ENCODE measurements at regions not wholly inside any gene's neighbourhood (a gene's known extent, or its start where the extent isn't known, plus 50 kb on each side); places are given as distances from the start of the nearest gene placed in this dataset.

DNA sequence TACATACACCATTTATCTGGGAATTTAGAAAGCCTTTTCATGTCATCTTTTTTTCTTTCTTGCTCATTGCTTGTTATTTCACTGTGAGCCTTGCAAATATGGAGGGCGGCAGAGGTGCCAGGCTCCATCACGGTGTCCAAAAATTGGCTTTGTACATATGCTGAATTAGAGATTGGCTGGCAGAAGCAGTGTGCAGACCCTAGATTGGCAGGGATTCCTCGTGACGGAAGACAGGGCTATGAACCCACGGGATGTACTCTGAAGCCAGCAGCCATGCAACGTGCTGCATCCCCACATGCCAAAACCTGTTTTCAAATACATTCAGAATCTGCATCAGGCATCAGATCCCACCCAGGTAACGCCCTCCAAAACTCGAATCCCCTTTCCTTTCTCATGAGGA, 142.8 kb downstream of the ZIC5 start:
- no peak for ATAC-seq
- H3K27ac Mint-ChIP-seq, result no peak overlapping the region
- H3K27me3 Mint-ChIP-seq, result no peaks in the 10 kb centered on the region
- no peak overlapping the region for H3K4me3 Mint-ChIP-seq
- no peaks in the 10 kb centered on the region for H3K4me1 Mint-ChIP-seq
- H3K36me3 Mint-ChIP-seq, result peaks cover 16% of the 10 kb centered on the region
- no peaks in the 10 kb centered on the region for H3K9me3 Mint-ChIP-seq

DNA sequence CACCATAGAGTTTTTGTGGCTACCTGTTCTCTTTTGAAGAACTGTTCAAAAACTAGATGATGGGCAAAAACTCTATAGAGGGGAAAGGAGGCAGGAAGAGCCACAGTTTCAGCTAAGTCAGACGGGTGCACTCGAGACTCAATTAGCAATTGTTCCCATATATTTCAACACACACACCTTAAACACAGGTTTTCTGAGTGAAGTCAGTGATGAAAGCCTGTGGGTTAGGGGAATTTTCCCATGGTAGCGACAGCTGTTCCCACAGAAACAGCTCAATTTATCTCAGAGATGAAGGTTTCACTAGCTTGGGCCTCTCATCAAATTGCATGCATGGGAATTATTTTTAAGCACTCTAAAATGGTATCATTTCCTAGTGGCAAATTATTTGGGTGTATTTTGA, 143.4 kb downstream of the ZIC5 start:
- Mint-ChIP-seq H3K4me1 (no peaks in the 10 kb centered on the region), H3K27me3 (no peaks in the 10 kb centered on the region), H3K4me3 (no peak overlapping the region), H3K27ac (no peak overlapping the region), H3K9me3 (no peaks in the 10 kb centered on the region), H3K36me3 (peaks cover 16% of the 10 kb centered on the region)
- ATAC-seq, result no peak

DNA sequence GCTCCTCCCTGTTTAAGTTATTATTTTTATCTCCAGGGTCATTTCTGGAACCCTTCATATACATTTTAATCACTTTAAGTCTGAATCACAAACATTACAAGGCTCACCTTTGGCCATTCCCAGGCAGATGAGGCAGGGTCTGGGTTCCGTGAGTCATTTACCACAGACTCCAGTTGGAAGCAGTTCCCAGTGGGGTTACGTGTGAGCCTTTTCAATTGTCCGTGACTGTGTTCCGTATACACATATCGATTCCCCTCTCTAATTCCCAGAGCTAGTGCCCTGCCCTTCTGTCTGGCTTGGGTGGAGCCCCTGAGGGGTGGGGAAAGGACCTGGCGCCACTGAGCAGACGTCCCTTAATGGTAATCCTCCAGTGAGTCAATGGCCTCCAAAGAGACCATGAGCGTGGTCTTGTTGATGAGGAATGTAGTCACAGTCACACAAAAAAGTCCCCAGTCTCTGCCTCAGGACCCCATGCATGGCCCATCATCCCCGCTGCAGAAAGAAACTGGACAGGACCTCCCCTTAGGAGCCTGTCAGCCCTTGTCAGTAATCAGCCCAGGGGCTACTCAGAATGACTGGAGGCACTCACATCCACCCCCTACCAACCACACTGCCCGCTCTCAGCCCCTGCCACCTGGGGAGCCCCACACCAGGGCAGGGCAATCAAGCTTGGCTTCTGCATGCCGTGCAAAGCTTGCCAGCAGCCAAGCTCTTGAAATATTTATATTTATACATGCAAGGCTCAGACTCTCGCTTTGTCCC, 144.4 kb downstream of the ZIC5 start:
- Mint-ChIP-seq H3K36me3 (peaks cover 22% of the 10 kb centered on the region), H3K27ac (no peak overlapping the region), H3K9me3 (peaks cover 3% of the 10 kb centered on the region), H3K27me3 (no peaks in the 10 kb centered on the region), H3K4me1 (no peaks in the 10 kb centered on the region), H3K4me3 (no peak overlapping the region)
- no peak for ATAC-seq

DNA sequence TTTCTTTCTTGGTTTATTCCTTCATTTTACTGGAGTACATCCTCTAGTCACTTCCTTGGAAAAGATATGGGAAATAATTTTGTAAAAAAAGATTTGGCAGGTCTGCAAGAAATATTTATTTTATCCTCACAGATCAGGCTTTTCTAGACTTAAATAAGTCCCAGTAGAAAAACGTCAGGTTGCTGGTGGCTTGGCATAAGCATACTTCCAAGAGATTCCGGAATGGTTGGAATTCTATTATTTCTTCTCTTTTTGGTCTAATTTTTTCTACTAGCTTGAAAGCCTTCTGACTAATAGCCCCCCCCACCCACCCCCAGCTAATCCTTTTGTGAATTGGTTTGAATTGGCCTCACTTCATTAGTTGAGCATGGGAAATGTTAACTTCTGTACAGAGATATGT, 147.6 kb downstream of the ZIC5 start:
- ATAC-seq, result no peak
- H3K36me3 Mint-ChIP-seq, result peaks cover 22% of the 10 kb centered on the region

DNA sequence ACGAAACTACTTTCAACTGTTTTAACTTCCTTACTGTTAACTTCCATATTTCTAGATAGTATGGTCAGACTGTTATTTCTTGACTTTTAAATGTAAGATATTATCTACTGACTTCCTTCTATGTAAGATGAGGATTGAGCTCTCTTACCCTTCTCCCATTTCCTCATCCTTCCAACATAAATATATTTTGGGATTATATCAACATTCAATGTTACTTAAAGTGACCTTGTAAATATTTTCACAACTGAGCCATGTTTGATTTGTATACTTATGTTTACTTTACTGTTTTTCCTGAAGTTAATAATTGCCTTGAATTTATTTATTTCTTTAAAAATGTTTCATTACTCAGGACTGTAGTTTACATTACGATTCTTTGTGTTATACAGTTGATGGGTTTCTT, 148.7 kb downstream of the ZIC5 start:
- H3K9me3 Mint-ChIP-seq, result peaks cover 3% of the 10 kb centered on the region
- peaks cover 17% of the 10 kb centered on the region for H3K36me3 Mint-ChIP-seq
- H3K27me3 Mint-ChIP-seq, result no peaks in the 10 kb centered on the region
- ATAC-seq, result no peak
- H3K4me3 Mint-ChIP-seq, result no peak overlapping the region
- H3K4me1 Mint-ChIP-seq, result no peaks in the 10 kb centered on the region
- no peak overlapping the region for H3K27ac Mint-ChIP-seq

More for the DNA sequence above, 147.6 kb downstream of the ZIC5 start:
- H3K27me3 Mint-ChIP-seq, result no peaks in the 10 kb centered on the region
- H3K4me3 Mint-ChIP-seq, result no peak overlapping the region
- H3K27ac Mint-ChIP-seq, result no peak overlapping the region
- H3K9me3 Mint-ChIP-seq, result peaks cover 3% of the 10 kb centered on the region
- H3K4me1 Mint-ChIP-seq, result no peaks in the 10 kb centered on the region

DNA sequence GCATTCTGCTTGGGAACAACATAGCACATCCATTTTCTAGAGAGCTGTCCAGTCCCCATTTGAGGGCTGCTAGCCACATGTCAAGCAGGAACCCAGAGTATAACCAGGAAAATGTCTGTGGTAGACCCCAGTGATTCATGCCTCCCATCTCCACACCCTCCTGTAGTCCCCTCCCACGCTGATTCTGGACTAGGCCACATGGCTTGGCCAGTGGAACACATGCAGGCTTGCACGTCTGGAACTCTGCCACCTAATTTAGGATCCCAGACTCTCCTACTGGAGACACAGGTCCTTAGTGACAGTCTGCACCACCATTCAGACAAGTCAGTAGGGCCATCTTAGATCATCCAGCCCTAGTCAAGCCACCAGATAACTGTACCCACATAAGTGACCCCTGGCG, 149.8 kb downstream of the ZIC5 start:
- Mint-ChIP-seq H3K27me3 (no peaks in the 10 kb centered on the region), H3K9me3 (peaks cover 3% of the 10 kb centered on the region), H3K4me1 (no peaks in the 10 kb centered on the region), H3K4me3 (no peak overlapping the region), H3K27ac (no peak overlapping the region), H3K36me3 (peaks cover 17% of the 10 kb centered on the region)
- ATAC-seq, result no peak

DNA sequence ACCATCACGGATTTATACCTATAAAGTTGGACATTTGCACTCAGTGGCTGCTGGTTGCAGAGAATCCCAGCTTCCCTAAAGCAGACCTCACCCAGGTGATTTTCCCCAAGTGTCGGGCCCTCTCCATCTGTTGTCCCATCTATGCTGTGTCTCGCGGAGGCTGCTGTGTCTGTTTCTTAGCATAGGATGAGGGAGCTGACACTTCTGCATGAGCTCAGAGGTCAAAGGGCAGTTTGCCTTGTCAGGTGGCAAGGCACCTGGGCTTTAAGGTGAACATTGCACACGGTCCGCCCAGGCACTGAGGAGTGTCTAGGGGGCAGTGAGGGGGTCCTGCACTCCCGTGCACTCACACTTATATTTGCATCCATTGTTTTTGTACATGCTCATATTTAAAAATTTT, 151.6 kb downstream of the ZIC5 start:
- peaks cover 17% of the 10 kb centered on the region for H3K36me3 Mint-ChIP-seq

DNA sequence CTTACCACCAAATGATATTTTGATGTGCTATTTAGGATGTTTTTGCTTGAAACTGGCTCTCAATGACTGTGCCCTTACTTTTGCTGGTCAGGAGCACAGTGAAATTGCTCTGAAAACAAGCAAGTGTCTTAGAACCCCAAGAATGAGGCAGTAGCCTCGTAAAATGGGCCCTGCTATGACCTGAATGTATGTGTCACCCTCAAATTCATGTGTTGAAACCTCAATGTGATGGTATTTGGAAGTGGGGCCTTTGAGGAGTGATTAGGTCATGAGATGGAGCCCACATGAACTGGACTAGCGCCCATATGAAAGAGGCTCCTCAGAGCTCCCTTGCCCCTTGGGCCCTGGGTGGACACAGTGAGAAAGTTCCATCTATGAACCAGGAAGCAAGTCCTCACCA, 155.2 kb downstream of the ZIC5 start:
- Mint-ChIP-seq H3K27ac (no peak overlapping the region), H3K27me3 (no peaks in the 10 kb centered on the region), H3K36me3 (peaks cover 6% of the 10 kb centered on the region), H3K4me3 (no peak overlapping the region), H3K9me3 (no peaks in the 10 kb centered on the region), H3K4me1 (no peaks in the 10 kb centered on the region)
- ATAC-seq, result no peak

More for the DNA sequence above, 151.6 kb downstream of the ZIC5 start:
- H3K4me1 Mint-ChIP-seq, result no peaks in the 10 kb centered on the region
- H3K27ac Mint-ChIP-seq, result no peak overlapping the region
- peaks cover 3% of the 10 kb centered on the region for H3K9me3 Mint-ChIP-seq
- H3K4me3 Mint-ChIP-seq, result no peak overlapping the region
- ATAC-seq, result no peak
- no peaks in the 10 kb centered on the region for H3K27me3 Mint-ChIP-seq

DNA sequence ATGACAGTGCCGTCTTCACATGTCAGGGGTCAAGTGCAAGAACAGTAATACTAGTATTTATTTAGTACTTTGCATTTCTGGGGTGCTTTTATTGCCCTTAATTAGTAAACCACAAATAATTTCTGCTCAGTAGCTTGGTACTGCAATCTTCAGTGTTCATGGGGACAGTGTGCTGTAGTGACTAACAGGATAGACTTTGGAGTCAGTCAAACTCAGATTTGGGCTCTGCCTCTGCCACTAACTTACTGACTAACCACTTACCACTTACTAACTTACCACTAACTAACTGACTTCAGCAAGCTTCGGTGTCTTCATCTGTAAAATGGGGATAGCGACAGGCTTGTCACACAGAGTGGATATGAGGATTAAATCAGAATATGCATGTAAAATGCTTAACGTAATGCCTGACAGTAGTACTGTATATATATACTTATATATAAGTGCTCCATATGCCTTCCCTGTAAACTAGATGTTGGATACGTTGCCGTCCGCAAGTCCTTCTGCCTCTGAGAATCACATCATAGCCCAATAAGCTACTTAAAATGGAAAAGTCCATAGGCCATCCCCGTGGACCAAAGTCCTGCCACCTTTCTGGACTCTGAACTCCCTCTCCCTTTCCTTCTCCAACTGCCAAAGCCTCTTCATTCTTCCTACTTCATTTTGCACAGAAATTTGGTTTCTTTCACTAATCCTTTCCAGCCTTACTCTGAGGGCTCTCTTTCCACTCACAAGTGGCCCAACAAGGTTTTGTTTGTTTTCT, 158.1 kb downstream of the ZIC5 start:
- Mint-ChIP-seq H3K9me3 (no peaks in the 10 kb centered on the region), H3K27me3 (no peaks in the 10 kb centered on the region), H3K27ac (no peak overlapping the region), H3K36me3 (peaks cover 6% of the 10 kb centered on the region), H3K4me1 (no peaks in the 10 kb centered on the region), H3K4me3 (no peak overlapping the region)
- ATAC-seq, result no peak

DNA sequence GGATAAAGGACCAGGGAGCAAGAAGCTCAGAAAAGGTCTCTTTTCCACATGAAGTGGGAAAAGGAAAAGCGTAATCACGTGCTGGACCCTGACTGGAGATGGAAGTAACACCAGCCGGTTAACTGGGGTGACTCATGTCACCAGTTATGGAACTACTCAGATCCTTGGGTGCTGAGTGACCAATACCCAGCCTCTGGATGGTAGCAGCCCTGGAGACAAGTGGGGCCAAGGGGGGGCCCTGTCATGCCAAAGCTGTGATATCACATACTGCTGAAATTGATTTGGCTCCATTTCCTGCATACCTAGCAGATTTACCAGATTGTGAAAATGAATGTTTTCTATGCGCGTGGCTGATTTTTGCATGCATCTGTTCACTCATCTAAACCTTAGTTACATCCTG, 158.9 kb downstream of the ZIC5 start:
- Mint-ChIP-seq H3K36me3 (peaks cover 6% of the 10 kb centered on the region), H3K4me3 (no peak overlapping the region), H3K9me3 (no peaks in the 10 kb centered on the region), H3K4me1 (no peaks in the 10 kb centered on the region), H3K27me3 (no peaks in the 10 kb centered on the region), H3K27ac (no peak overlapping the region)
- no peak for ATAC-seq

DNA sequence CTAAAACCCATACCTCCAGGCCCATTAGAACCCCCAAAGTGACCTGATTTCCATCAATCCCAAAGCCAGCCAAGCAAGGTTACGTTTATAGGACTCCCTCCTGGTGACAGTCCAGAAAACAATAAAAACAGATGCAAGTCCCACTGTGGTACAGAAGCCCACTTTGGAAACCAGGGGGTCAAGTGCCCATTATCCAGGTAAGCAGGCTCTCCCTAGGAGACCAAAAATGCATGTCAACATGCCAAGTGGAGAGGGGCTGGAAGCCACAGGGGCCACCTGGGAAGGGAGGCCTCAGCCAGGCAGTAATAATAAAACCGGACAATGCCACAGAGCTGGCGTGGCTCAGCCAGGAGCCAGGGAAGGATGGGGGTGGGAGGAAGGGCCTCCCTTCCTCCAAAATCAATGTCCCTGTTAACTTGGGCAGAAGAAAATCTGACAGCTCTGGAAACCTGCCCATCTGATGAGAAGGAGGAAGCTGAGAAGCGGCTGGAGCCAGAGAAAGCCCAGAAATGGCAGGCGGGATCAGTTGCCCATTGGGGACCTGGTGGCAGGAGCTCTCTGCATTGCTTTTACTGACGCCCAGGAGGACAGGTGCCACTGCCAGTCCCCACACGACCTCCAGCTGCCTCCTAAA, 160.4 kb downstream of the ZIC5 start:
- no peak overlapping the region for H3K4me3 Mint-ChIP-seq
- ATAC-seq, result no peak
- no peaks in the 10 kb centered on the region for H3K4me1 Mint-ChIP-seq
- no peaks in the 10 kb centered on the region for H3K27me3 Mint-ChIP-seq
- H3K36me3 Mint-ChIP-seq, result peaks cover 6% of the 10 kb centered on the region
- H3K9me3 Mint-ChIP-seq, result no peaks in the 10 kb centered on the region
- no peak overlapping the region for H3K27ac Mint-ChIP-seq

DNA sequence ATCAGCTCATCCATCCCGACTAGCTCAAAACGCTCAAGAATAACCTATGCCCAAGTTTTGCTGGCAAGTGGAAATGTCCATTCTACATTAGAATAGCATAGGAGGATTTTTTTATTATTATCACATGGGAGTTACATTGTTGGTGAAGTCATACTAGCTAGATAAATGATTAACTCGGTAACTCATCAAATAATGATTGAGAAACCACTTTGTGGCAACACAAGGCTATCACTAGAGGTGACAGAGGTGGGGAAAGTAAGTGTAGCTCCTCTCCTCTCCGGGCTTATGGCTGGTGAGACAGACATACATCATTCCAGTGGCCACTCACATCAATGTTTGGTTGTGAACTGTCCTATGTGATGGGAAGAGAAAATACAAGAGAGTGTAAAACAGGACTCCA, 161.6 kb downstream of the ZIC5 start:
- no peak for ATAC-seq
- Mint-ChIP-seq H3K36me3 (peaks cover 7% of the 10 kb centered on the region), H3K27me3 (no peaks in the 10 kb centered on the region), H3K27ac (no peak overlapping the region), H3K4me1 (no peaks in the 10 kb centered on the region), H3K9me3 (no peaks in the 10 kb centered on the region), H3K4me3 (no peak overlapping the region)

DNA sequence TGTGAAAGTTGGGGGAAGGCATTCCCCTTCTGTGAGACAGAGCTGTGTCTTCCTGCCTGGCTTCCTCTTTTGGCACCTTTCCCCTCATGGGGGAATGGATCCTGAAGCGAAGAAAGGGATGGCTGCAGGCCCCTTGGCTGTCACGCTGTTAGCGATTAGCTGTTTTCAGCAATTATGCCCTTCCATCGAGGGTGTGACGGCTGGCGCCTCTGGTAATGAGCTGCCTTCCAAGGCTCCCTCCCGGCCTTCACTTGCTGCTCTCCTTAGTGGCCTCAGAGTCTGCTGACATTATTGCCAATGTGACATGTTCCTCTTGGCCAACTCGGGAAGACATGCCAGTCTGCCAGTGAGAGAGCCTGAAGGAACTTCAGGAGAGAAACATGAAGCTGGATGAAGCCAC, 162.1 kb downstream of the ZIC5 start:
- H3K4me1 Mint-ChIP-seq, result no peaks in the 10 kb centered on the region
- ATAC-seq, result no peak
- no peaks in the 10 kb centered on the region for H3K27me3 Mint-ChIP-seq
- H3K27ac Mint-ChIP-seq, result no peak overlapping the region
- no peaks in the 10 kb centered on the region for H3K9me3 Mint-ChIP-seq
- no peak overlapping the region for H3K4me3 Mint-ChIP-seq
- H3K36me3 Mint-ChIP-seq, result peaks cover 6% of the 10 kb centered on the region

DNA sequence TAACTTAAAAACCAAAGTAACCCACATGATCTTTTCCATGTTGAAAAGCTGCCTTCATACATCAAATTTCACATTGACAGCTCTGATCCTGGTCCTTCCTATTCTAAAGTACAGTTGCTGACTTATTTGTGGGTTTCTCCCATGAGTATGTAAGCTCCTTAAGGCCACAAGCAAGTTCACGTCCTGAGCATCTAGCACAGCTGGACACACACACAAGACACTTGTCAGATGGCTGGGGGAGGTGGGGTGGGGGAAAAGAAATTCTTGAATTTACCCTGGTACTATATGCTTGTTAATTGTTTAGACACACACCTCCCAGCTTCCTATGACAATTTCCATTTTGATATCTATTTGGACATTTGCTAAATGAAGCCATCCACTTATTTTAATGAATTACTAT, 162.8 kb downstream of the ZIC5 start:
- no peak for ATAC-seq
- H3K4me1 Mint-ChIP-seq, result no peaks in the 10 kb centered on the region
- H3K27me3 Mint-ChIP-seq, result no peaks in the 10 kb centered on the region
- H3K4me3 Mint-ChIP-seq, result no peak overlapping the region
- H3K9me3 Mint-ChIP-seq, result no peaks in the 10 kb centered on the region
- H3K27ac Mint-ChIP-seq, result no peak overlapping the region
- H3K36me3 Mint-ChIP-seq, result peaks cover 6% of the 10 kb centered on the region

DNA sequence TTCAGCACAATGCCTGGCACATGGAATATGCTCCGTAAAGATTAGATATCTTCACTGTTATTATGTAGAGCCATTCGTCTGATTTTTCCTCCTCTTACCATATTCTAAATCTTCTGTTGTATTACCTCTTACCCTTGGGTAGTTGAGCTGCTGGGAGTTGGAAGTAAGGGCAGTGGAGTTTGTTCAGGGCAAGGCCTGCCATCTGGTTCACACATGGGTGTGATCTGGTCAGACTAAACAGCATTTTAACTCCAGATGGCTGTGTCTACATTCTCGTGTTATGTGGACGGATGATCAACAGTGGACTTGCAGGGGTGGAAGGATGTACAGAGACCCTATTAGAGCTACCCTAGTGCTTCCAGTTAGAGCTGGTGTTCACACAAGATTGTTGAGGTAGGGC, 164.9 kb downstream of the ZIC5 start:
- Mint-ChIP-seq H3K27ac (no peak overlapping the region), H3K9me3 (no peaks in the 10 kb centered on the region), H3K27me3 (no peaks in the 10 kb centered on the region), H3K4me1 (no peaks in the 10 kb centered on the region), H3K36me3 (peaks cover 6% of the 10 kb centered on the region), H3K4me3 (no peak overlapping the region)
- ATAC-seq, result no peak

DNA sequence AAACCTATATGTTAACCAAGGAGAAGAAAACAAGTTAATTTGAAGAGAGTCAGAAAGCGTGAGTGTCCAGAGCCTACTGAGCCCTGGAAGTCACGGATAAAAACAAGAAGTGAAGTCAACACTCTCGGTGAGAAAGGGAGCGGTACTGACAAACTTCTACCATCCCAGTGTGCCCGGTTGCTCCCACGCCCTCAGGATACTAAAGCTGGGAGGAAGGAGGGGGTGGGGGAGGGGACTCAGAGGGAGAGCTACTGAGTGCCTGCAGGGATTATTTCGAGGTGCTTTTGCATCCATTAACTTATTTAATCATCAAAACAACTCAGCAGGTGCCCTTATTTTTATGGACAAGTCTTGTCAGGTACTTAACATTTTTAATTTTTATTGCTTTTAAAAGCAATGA, 166.2 kb downstream of the ZIC5 start:
- no peak for ATAC-seq
- Mint-ChIP-seq H3K4me1 (no peaks in the 10 kb centered on the region), H3K4me3 (no peak overlapping the region), H3K36me3 (peaks cover 6% of the 10 kb centered on the region), H3K27me3 (no peaks in the 10 kb centered on the region), H3K27ac (no peak overlapping the region), H3K9me3 (no peaks in the 10 kb centered on the region)

Data from stimulated activated memory B cell treated with anti-CD40 and anti-IgM and Interleukin-4, amounts not matched to agents 10 μg/mL and 1 μg/mL and 100 μg/mL, for 72 hours (primary cell).